Endothelial cell of umbilical vein (primary cell): ENCODE measurements at regions not wholly inside any gene's neighbourhood (a gene's known extent, or its start where the extent isn't known, plus 50 kb on each side); places are given as distances from the start of the nearest gene placed in this dataset.

Source experiments
- BruUV-seq: library from RNA; stranded (reverse); fragments of 400-500 nt; replicated peaks from 2 replicates; lab custom pipeline; 2021; lab: Mats Ljungman, UMichigan
- CTCF ChIA-PET: fragments of 300-600, 350-600 bp; sonication (Branson Sonifier 250); formaldehyde crosslinking; loops from one replicate; lab custom pipeline; 2021; ENCODE audit warnings: antibody characterized with exemption, inconsistent platforms; lab: Charles Lee
- POLR2A ChIA-PET: fragments of 300-600, 350-600 bp; sonication (Branson Sonifier 250); formaldehyde crosslinking; loops from one replicate; lab custom pipeline; 2021; ENCODE audit warnings: antibody characterized with exemption, inconsistent platforms; lab: Charles Lee
- DNase-seq: peaks from one replicate; pipeline ENCODE4 v3.0.0-alpha.2; 2011; ENCODE audit warnings: low read depth, low spot score
- FAIRE-seq: peaks from 2 replicates; lab custom pipeline; 2011; peaks lifted over from hg19 to GRCh38; lab: Jason Lieb, UNC
- H2AFZ ChIP-seq: 2 replicates; pipeline ENCODE4 v1.6.0; 2012; ENCODE audit warnings: low read depth, low read length, control low read depth, inconsistent platforms
- H3K27ac ChIP-seq: 2 replicates; pipeline ENCODE4 v1.5.1; 2011; ENCODE audit warnings: low read depth, mild to moderate bottlenecking, control low read depth, low read length, moderate library complexity; ENCODE audit not compliant: insufficient read depth
- H3K27me3 ChIP-seq, 2 experiments: 2 replicates each; pipeline versions ENCODE4 v1.6.0 to v1.6.1; 2011; ENCODE audit warnings: low read length in 2 of 2, mixed read lengths in 1 of 2; ENCODE audit not compliant: control insufficient read depth in 2 of 2, insufficient read depth in 2 of 2
- H3K36me3 ChIP-seq, 2 experiments: 2 replicates in 1 of 2; 3 replicates in 1 of 2; pipeline ENCODE4 v1.5.1; 2011; ENCODE audit warnings: low read length in 2 of 2, mild to moderate bottlenecking in 1 of 2, moderate library complexity in 1 of 2; ENCODE audit not compliant: control insufficient read depth in 2 of 2, insufficient read depth in 2 of 2; ENCODE audit errors: extremely low read depth in 1 of 2
- H3K4me1 ChIP-seq: 3 replicates; pipeline ENCODE4 v1.5.1; 2011; ENCODE audit warnings: mild to moderate bottlenecking, low read length; ENCODE audit not compliant: control insufficient read depth, insufficient read depth; ENCODE audit errors: extremely low read depth
- H3K4me2 ChIP-seq: 2 replicates; pipeline ENCODE4 v1.6.1; 2011; ENCODE audit warnings: low read length, control low read depth, mixed read lengths; ENCODE audit not compliant: insufficient read depth
- H3K4me3 ChIP-seq, 3 experiments: fragments of 200-600 bp in 1 of 3; sonication (generic), shearing (Covaris generic) in 1 of 3; replicated peaks in 1 of 3; 2 replicates each; pipeline ENCODE4 v1.5.1; 2011 to 2016; ENCODE audit warnings: control low read depth in 3 of 3, low read length in 3 of 3, mild to moderate bottlenecking in 2 of 3, inconsistent platforms in 1 of 3, low read depth in 1 of 3, moderate library complexity in 1 of 3; ENCODE audit not compliant: insufficient read depth in 1 of 3
- H3K79me2 ChIP-seq: 2 replicates; pipeline ENCODE4 v1.6.0; 2012; ENCODE audit warnings: low read length, inconsistent platforms; ENCODE audit not compliant: control insufficient read depth, insufficient read depth
- H3K9ac ChIP-seq: replicated peaks from 2 replicates; pipeline ENCODE3; 2011; ENCODE audit warnings: low read length, control low read depth; ENCODE audit not compliant: insufficient read depth; ENCODE audit errors: extremely low read depth
- H3K9me1 ChIP-seq: replicated peaks from 3 replicates; pipeline ENCODE4 v1.6.0; 2011; ENCODE audit warnings: mild to moderate bottlenecking, low read length; ENCODE audit not compliant: control insufficient read depth, insufficient read depth; ENCODE audit errors: extremely low read depth
- H3K9me3 ChIP-seq: replicated peaks from 2 replicates; pipeline ENCODE4 v1.5.1; 2012; ENCODE audit warnings: low read length, inconsistent platforms; ENCODE audit not compliant: control insufficient read depth, insufficient read depth
- H4K20me1 ChIP-seq: replicated peaks from 2 replicates; pipeline ENCODE3; 2011; ENCODE audit warnings: mild to moderate bottlenecking, low read length; ENCODE audit not compliant: control insufficient read depth, insufficient read depth; ENCODE audit errors: extremely low read depth
- EZH2 ChIP-seq: IDR thresholded peaks from 2 replicates; pipeline ENCODE4 v1.6.1; 2012; ENCODE audit warnings: borderline replicate concordance, low read depth, mild to moderate bottlenecking, moderate library complexity, low read length, inconsistent platforms; ENCODE audit not compliant: severe bottlenecking
- FOS ChIP-seq: IDR thresholded peaks from 2 replicates; pipeline ENCODE4 v1.6.1; 2011; ENCODE audit warnings: mild to moderate bottlenecking, low read length, moderate library complexity, borderline replicate concordance; ENCODE audit not compliant: insufficient read depth
- GATA2 ChIP-seq: IDR thresholded peaks from 2 replicates; pipeline ENCODE4 v1.7.0; 2011; ENCODE audit warnings: low read depth, mild to moderate bottlenecking, moderate library complexity, mixed read lengths, low read length; ENCODE audit not compliant: insufficient read length, insufficient read depth
- JUN ChIP-seq: IDR thresholded peaks from 2 replicates; pipeline ENCODE4 v1.6.1; 2011; ENCODE audit warnings: borderline replicate concordance, low read depth; ENCODE audit not compliant: insufficient read length, insufficient read depth
- MYC ChIP-seq: IDR thresholded peaks from one replicate; pipeline ENCODE4 v1.6.1; 2011; ENCODE audit warnings: mild to moderate bottlenecking, low read depth, low read length
- POLR2AphosphoS5 ChIP-seq: IDR thresholded peaks from 2 replicates; pipeline ENCODE4 v1.6.1; 2012; ENCODE audit warnings: low read depth, mild to moderate bottlenecking, control low read depth, low read length, moderate library complexity; ENCODE audit not compliant: insufficient read depth
- dilution Hi-C: fragments of 300-500 bp; cut with MboI; formaldehyde crosslinking; loops from one replicate; pipeline ENCODE4 v1.15.0; 2019; ENCODE audit warnings: low sequenced_read_pairs; ENCODE audit not compliant: extremely low pct_ligation_motif_present
- intact Hi-C: fragments of 100-400 bp; cut with micrococcal nuclease; formaldehyde crosslinking; loops from one replicate; pipeline ENCODE4 v1.10.0; 2022
- TF ChIP-seq, protein P1 (sequence below), 2 donors: IDR thresholded peaks; 1 replicate in 1 of 2; 2 replicates in 1 of 2; pipeline ENCODE4 v1.5.1; 2011; ENCODE audit warnings: low read length in 2 of 2, mild to moderate bottlenecking in 2 of 2, moderate library complexity in 2 of 2, control low read depth in 1 of 2, inconsistent platforms in 1 of 2, low read depth in 1 of 2; ENCODE audit not compliant: insufficient read depth in 1 of 2; ENCODE audit errors: extremely low read depth in 1 of 2

DNA sequence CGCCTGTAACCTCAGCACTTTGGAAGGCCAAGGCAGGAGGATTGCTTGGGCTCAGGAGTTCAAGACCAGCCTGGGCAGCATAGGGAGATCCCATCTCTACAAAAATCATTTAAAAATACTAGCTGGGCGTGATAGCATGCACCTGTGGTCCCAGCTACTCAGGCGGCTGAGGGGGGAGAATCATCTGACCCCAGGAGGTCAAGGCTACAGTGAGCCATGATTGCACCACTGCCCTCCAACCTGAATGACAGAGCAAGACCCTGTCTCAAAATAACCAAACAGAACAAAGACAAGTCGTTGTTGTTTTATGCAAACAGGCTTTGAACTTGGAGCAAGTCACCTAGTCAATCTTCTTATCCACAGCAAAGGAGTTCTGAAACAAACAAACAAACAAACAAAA is 82.0 kb upstream of the AKAP13 start:
- CTCF ChIA-PET: interaction anchor here (1.0 to 1.4 kb wide), 2 partner anchors 116 to 207 kb away, joined by 3 to 7 read pairs; no protein-coding TSS in a partner anchor
- no TSS peak for BruUV-seq
- no peak overlapping the region for H3K27ac ChIP-seq

More for the DNA sequence above, 82.0 kb upstream of the AKAP13 start:
- H3K27me3 ChIP-seq: peaks cover 0 to 2% of the 10 kb centered on the region in 2 experiments
- H3K4me3 ChIP-seq: no peak overlapping the region
- H3K9me1 ChIP-seq: no peaks in the 10 kb centered on the region
- no peak for FAIRE-seq
- POLR2A ChIA-PET: no interaction called here
- no peak overlapping the region for H3K4me2 ChIP-seq
- H3K36me3 ChIP-seq: no peaks in the 10 kb centered on the region
- H3K79me2 ChIP-seq: no peaks in the 10 kb centered on the region
- dilution Hi-C loops: no loop called here
- TF ChIP-seq JUN (no peak), FOS (no peak), MYC (no peak), GATA2 (no peak), EZH2 (no peak), POLR2AphosphoS5 (no peak)
- TF ChIP-seq, protein P1, sequence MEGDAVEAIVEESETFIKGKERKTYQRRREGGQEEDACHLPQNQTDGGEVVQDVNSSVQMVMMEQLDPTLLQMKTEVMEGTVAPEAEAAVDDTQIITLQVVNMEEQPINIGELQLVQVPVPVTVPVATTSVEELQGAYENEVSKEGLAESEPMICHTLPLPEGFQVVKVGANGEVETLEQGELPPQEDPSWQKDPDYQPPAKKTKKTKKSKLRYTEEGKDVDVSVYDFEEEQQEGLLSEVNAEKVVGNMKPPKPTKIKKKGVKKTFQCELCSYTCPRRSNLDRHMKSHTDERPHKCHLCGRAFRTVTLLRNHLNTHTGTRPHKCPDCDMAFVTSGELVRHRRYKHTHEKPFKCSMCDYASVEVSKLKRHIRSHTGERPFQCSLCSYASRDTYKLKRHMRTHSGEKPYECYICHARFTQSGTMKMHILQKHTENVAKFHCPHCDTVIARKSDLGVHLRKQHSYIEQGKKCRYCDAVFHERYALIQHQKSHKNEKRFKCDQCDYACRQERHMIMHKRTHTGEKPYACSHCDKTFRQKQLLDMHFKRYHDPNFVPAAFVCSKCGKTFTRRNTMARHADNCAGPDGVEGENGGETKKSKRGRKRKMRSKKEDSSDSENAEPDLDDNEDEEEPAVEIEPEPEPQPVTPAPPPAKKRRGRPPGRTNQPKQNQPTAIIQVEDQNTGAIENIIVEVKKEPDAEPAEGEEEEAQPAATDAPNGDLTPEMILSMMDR (IDR thresholded peaks at IDR 0.05; ENCODE audit: extremely low read depth in 1 of 2, insufficient read depth in 1 of 2, low read depth in 1 of 2, low read length in 2 of 2): no peak
- H2AFZ ChIP-seq: no peak overlapping the region
- intact Hi-C loops: loop anchor here (10.0 kb wide), 2 partner anchors 286 to 406 kb away; no protein-coding TSS in a partner anchor
- H4K20me1 ChIP-seq: no peaks in the 10 kb centered on the region
- DNase-seq: no peak
- no peaks in the 10 kb centered on the region for H3K9me3 ChIP-seq
- peaks cover 7% of the 10 kb centered on the region for H3K4me1 ChIP-seq
- H3K9ac ChIP-seq: no peak overlapping the region
